Adrenal gland (tissue), 9 donors: ENCODE measurements at regions not wholly inside any gene's neighbourhood (a gene's known extent, or its start where the extent isn't known, plus 50 kb on each side); places are given as distances from the start of the nearest gene placed in this dataset.

Experiments used
- DNase-seq, 7 donors: peaks; one replicate each; pipeline ENCODE4 v3.0.0-alpha.2; 2019 to 2020
- H3K27ac ChIP-seq, 5 donors: fragments of 200-600 bp; sonication (generic) in 4 of 5; 1 replicate in 3 of 5; 2 replicates in 2 of 5; pipeline versions ENCODE4 v1.5.1 to v1.8.0; 2016 to 2020; ENCODE audit warnings: mild to moderate bottlenecking in 1 of 5
- H3K27me3 ChIP-seq: fragments of 200-600 bp; 2 replicates; pipeline ENCODE4 v1.8.0; 2021
- H3K36me3 ChIP-seq, 2 donors: fragments of 200-600 bp; replicated peaks in 1 of 2; 1 replicate in 1 of 2; 2 replicates in 1 of 2; pipeline versions ENCODE4 v1.5.1 to v1.8.0; 2018 to 2022
- H3K4me1 ChIP-seq, 2 donors: fragments of 200-600 bp; replicated peaks in 1 of 2; 1 replicate in 1 of 2; 2 replicates in 1 of 2; pipeline versions ENCODE4 v1.5.1 to v1.8.0; 2018 to 2021
- H3K4me3 ChIP-seq, 4 donors: fragments of 200-600 bp; sonication (generic) in 3 of 4; one replicate each; pipeline ENCODE4 v1.5.1; 2016 to 2018
- H3K9me3 ChIP-seq, 3 donors: fragments of 200-600 bp; sonication (generic) in 1 of 3; replicated peaks in 1 of 3; 1 replicate in 2 of 3; 2 replicates in 1 of 3; pipeline versions ENCODE4 v1.5.1 to v1.8.0; 2016 to 2021
- CTCF ChIP-seq, 6 experiments: fragments of 450-650 bp in 4 of 6; fragments of 200-600 bp in 2 of 6; sonication (generic) in 1 of 6; IDR thresholded peaks; 1 replicate in 5 of 6; 2 replicates in 1 of 6; pipeline versions ENCODE4 v1.5.1 to v1.8.0; 2016 to 2021; ENCODE audit warnings: antibody characterized with exemption in 6 of 6, mild to moderate bottlenecking in 2 of 6, moderate library complexity in 1 of 6
- POLR2A ChIP-seq, 2 donors: fragments of 450-650 bp; IDR thresholded peaks; one replicate each; pipeline ENCODE4 v1.6.1; 2017; ENCODE audit warnings: antibody characterized with exemption in 2 of 2, mild to moderate bottlenecking in 2 of 2, moderate library complexity in 1 of 2
- WGBS, 4 donors: extraction: QIAGEN DNeasy Blood & Tissue Kit in 2 of 4; methylation state at CpG; one replicate each; pipeline versions ENCODE4 v1.1.5 to v1.1.7; 2013 to 2017; 5-methylcytosine and 5-hydroxymethylcytosine counted together
- intact Hi-C, 2 donors: fragments of 100-400 bp; cut with DNase I; formaldehyde crosslinking; loops; one replicate each; pipeline versions ENCODE4 v1.14.1 to v1.15.0; 2022 to 2023
- donor health status: healthy with polysubstance abuse.
- donor health status: Bipolar disorder and iron deficiency.
- donor health status: DM: yes; HTN: yes; CAD: no.
- donor health status: DM: no; HTN: no; CAD: no.
- donor health status: DM: no; HTN: no; CAD: no.

GRCh38 chr14:53468876-53469275 lies 315.8 kb upstream of the DDHD1 start:
- intact Hi-C loops: no loop called here
- Histone ChIP-seq H3K4me1 (peaks cover 0 to 8% of the 10 kb centered on the region in 2 donors), H3K9me3 (peaks cover 0 to 4% (median 0%) of the 10 kb centered on the region in 3 donors), H3K4me3 (no peak overlapping the region), H3K27me3 (no peaks in the 10 kb centered on the region), H3K36me3 (no peaks in the 10 kb centered on the region), H3K27ac (no peak overlapping the region)
- DNase-seq: no peak
- TF ChIP-seq CTCF (IDR thresholded peaks at IDR 0.05): no peak
- TF ChIP-seq POLR2A (IDR thresholded peaks at IDR 0.05): no peak
- 72 to 79% (median 73%) methylated on average over 3 of the region's 3 CpGs for WGBS, 4 donors

- intact Hi-C loops: no loop called here
- Histone ChIP-seq H3K36me3 (no peaks in the 10 kb centered on the region), H3K9me3 (peaks cover 0 to 4% (median 0%) of the 10 kb centered on the region in 3 donors), H3K27me3 (no peaks in the 10 kb centered on the region), H3K27ac (no peak overlapping the region), H3K4me1 (no peaks in the 10 kb centered on the region), H3K4me3 (no peak overlapping the region)
- WGBS, 4 donors: 77 to 85% (median 82%) methylated on average over 2 of the region's 2 CpGs
- no peak for DNase-seq
- TF ChIP-seq CTCF (IDR thresholded peaks at IDR 0.05): no peak
- TF ChIP-seq POLR2A (IDR thresholded peaks at IDR 0.05): no peak
Observed at GRCh38 chr14:53464376-53464775, 311.3 kb upstream of the DDHD1 start.

- TF ChIP-seq CTCF (IDR thresholded peaks at IDR 0.05) (no peak), POLR2A (IDR thresholded peaks at IDR 0.05) (no peak)
- H3K9me3 ChIP-seq: peaks cover 0 to 4% (median 0%) of the 10 kb centered on the region in 3 donors
- no peak overlapping the region for H3K27ac ChIP-seq
- DNase-seq: no peak
- no peaks in the 10 kb centered on the region for H3K36me3 ChIP-seq
- H3K4me1 ChIP-seq: peaks cover 0 to 8% of the 10 kb centered on the region in 2 donors
- H3K4me3 ChIP-seq: no peak overlapping the region
- WGBS, 4 donors: 66 to 77% (median 73%) methylated on average over 8 to 9 of the region's 9 CpGs
- intact Hi-C loops: no loop called here
- H3K27me3 ChIP-seq: no peaks in the 10 kb centered on the region
Observed at GRCh38 chr14:53462931-53463778, 310.0 kb upstream of the DDHD1 start.

GRCh38 chr14:53461858-53462257 lies 308.7 kb upstream of the DDHD1 start:
- Histone ChIP-seq H3K27ac (no peak overlapping the region), H3K4me3 (no peak overlapping the region), H3K9me3 (no peaks in the 10 kb centered on the region), H3K27me3 (no peaks in the 10 kb centered on the region), H3K4me1 (peaks cover 0 to 10% of the 10 kb centered on the region in 2 donors), H3K36me3 (no peaks in the 10 kb centered on the region)
- intact Hi-C loops: no loop called here
- no peak for DNase-seq
- TF ChIP-seq POLR2A (IDR thresholded peaks at IDR 0.05) (no peak), CTCF (IDR thresholded peaks at IDR 0.05) (no peak)
- 68 to 85% (median 79%) methylated on average over 6 of the region's 6 CpGs for WGBS, 4 donors
